ENCODE measurements at regions not wholly inside any gene's neighbourhood (a gene's known extent, or its start where the extent isn't known, plus 50 kb on each side); places are given as distances from the start of the nearest gene placed in this dataset.

GRCh38 chr7:156089222-156089621 lies 277.0 kb upstream of the SHH start:
- no peak for DNase-seq

- no peak for DNase-seq
Measured at GRCh38 chr7:156088115-156088514, 275.9 kb upstream of the SHH start.

- no peak for DNase-seq
Measured at GRCh38 chr7:156082048-156083040, 270.1 kb upstream of the SHH start.

- DNase-seq, result no peak
Measured at GRCh38 chr7:156080596-156080995, 268.3 kb upstream of the SHH start.

- no peak for DNase-seq
Measured at GRCh38 chr7:156080046-156080445, 267.8 kb upstream of the SHH start.

GRCh38 chr7:156079156-156079555 lies 266.9 kb upstream of the SHH start:
- DNase-seq, result no peak

- no peak for DNase-seq
Measured at GRCh38 chr7:156074982-156075615, 262.8 kb upstream of the SHH start.

- no peak for DNase-seq
Measured at GRCh38 chr7:156074084-156074483, 261.8 kb upstream of the SHH start.

GRCh38 chr7:156073366-156074052 lies 261.2 kb upstream of the SHH start:
- DNase-seq, result no peak

- DNase-seq, result no peak
Measured at GRCh38 chr7:156071612-156072011, 259.3 kb upstream of the SHH start.

- no peak for DNase-seq
Measured at GRCh38 chr7:156069891-156070290, 257.6 kb upstream of the SHH start.

GRCh38 chr7:156067156-156067555 lies 254.9 kb upstream of the SHH start:
- DNase-seq, result no peak

- DNase-seq, result no peak
Measured at GRCh38 chr7:156065400-156065799, 253.1 kb upstream of the SHH start.

GRCh38 chr7:156064971-156065386 lies 252.7 kb upstream of the SHH start:
- no peak for DNase-seq

GRCh38 chr7:156063241-156063810 lies 251.1 kb upstream of the SHH start:
- DNase-seq, result no peak

GRCh38 chr7:156062286-156062685 lies 250.0 kb upstream of the SHH start:
- no peak for DNase-seq

GRCh38 chr7:156061689-156062255 lies 249.5 kb upstream of the SHH start:
- DNase-seq, result no peak

- no peak for DNase-seq
Measured at GRCh38 chr7:156060925-156061324, 248.7 kb upstream of the SHH start.

GRCh38 chr7:156059369-156059768 lies 247.1 kb upstream of the SHH start:
- DNase-seq, result no peak

GRCh38 chr7:156058248-156058647 lies 246.0 kb upstream of the SHH start:
- DNase-seq, result no peak

- DNase-seq, result no peak
Measured at GRCh38 chr7:156056534-156056933, 244.3 kb upstream of the SHH start.

- no peak for DNase-seq
Measured at GRCh38 chr7:156055206-156055822, 243.1 kb upstream of the SHH start.

Data from NCI-H524 treated with DMSO at 0.1 percent for 48 hours (cell line).